ENCODE measurements at regions not wholly inside any gene's neighbourhood (a gene's known extent, or its start where the extent isn't known, plus 50 kb on each side); places are given as distances from the start of the nearest gene placed in this dataset.

DNA sequence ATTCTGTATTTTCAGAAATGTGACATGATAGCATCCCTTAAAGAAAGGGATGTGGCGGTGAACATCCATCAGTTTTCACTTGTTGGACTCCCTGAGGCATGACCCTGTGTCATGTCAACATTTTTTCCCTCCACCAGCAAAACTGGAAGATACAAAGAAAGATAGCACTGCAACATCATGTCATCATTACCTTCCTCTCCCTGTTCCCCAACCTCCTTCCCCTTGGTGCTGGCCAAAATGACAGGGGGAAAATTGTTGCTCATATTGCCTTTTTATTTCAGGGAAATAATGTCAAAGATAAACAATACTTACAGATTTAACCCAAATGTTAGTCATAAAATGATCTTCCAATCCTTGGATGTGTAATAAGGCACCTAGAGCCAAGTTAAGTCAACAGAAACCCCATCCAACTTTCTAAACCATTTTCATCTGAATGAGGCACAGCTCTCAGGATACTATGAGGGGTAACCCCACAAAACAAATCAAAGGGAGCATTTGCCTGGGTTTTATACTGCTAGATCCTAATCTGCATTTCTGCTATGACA lies 644.3 kb downstream of the ACTL7B start:
- Histone ChIP-seq H3K4me3 (ENCODE audit: low read depth in 1 of 2, low read length in 2 of 2) (no peak overlapping the region), H3K27ac (ENCODE audit: low read length) (no peak overlapping the region), H3K36me3 (ENCODE audit: control insufficient read depth in 1 of 2, insufficient read depth in 2 of 2, low read length in 2 of 2) (no peaks in the 10 kb centered on the region), H3K27me3 (ENCODE audit: low read depth, low read length) (no peaks in the 10 kb centered on the region), H3K4me1 (ENCODE audit: control insufficient read depth in 1 of 2, insufficient read depth in 2 of 2, low read length in 2 of 2) (no peaks in the 10 kb centered on the region), H3K9me3 (ENCODE audit: control insufficient read depth in 1 of 2, low read length in 2 of 2) (no peaks in the 10 kb centered on the region)

DNA sequence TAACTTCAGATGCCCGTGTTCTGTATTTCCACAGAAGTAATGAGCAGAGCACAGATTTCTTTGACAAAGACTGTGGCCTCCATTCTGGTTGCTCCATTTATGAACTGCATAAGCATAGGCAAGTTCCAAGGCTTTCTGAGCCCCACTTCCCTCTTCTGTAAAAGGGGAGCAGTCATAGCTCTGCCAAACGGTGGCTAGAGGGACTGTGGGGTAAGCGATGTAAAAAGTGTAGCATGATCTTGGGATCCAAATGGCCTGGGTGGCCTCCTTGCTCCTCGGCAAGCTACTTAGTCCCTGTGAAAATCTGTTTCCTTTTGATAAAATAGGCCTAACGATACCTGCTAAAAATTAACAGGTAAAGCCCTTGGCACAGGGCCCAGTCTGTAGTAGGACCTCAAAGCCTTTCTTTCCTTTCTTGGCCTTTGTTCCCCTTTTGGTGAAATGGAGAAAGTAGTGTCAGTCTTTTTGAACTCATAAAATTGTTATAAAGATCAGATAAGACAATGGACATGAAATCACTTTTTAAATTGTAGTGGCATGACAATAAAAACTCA lies 646.6 kb downstream of the ACTL7B start:
- H3K36me3 ChIP-seq (ENCODE audit: control insufficient read depth in 1 of 2, insufficient read depth in 2 of 2, low read length in 2 of 2): no peaks in the 10 kb centered on the region
- H3K4me1 ChIP-seq (ENCODE audit: control insufficient read depth in 1 of 2, insufficient read depth in 2 of 2, low read length in 2 of 2): no peaks in the 10 kb centered on the region
- H3K9me3 ChIP-seq (ENCODE audit: control insufficient read depth in 1 of 2, low read length in 2 of 2): no peaks in the 10 kb centered on the region
- H3K27ac ChIP-seq (ENCODE audit: low read length): no peak overlapping the region
- H3K27me3 ChIP-seq (ENCODE audit: low read depth, low read length): no peaks in the 10 kb centered on the region
- no peak overlapping the region for H3K4me3 ChIP-seq (ENCODE audit: low read depth in 1 of 2, low read length in 2 of 2)

DNA sequence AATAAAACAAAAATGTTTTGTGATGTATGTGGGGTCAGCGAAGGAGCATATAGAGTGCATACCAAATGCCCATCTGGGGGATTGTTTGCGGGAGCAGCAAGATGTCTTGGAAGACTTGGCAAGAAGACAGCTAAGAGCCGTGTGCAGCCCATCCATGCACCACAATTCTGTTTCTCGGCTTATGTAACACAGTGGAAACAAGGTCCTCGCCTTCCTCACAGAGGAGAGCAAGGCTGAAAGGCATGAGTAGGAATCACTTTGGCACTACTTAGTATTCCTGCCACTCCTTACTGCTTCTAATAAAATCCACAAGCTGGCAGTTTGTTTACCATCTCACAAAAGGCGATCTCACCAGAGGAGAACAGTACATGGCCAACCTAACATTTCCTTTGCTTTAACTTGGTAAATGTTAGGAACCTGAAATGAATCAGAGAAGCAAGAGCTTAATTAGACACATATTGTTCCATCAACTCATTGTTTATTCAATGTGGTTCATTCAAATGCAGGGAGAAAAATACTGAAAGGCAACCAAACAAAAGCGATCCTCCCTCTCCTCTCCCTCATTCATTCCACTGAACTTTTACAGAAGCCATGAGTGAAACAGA lies 648.1 kb downstream of the ACTL7B start:
- Histone ChIP-seq H3K9me3 (ENCODE audit: control insufficient read depth in 1 of 2, low read length in 2 of 2) (peaks cover 0 to 2% of the 10 kb centered on the region in 2 donors), H3K4me3 (ENCODE audit: low read depth in 1 of 2, low read length in 2 of 2) (no peak overlapping the region), H3K4me1 (ENCODE audit: control insufficient read depth in 1 of 2, insufficient read depth in 2 of 2, low read length in 2 of 2) (no peaks in the 10 kb centered on the region), H3K36me3 (ENCODE audit: control insufficient read depth in 1 of 2, insufficient read depth in 2 of 2, low read length in 2 of 2) (no peaks in the 10 kb centered on the region), H3K27me3 (ENCODE audit: low read depth, low read length) (no peaks in the 10 kb centered on the region), H3K27ac (ENCODE audit: low read length) (no peak overlapping the region)

DNA sequence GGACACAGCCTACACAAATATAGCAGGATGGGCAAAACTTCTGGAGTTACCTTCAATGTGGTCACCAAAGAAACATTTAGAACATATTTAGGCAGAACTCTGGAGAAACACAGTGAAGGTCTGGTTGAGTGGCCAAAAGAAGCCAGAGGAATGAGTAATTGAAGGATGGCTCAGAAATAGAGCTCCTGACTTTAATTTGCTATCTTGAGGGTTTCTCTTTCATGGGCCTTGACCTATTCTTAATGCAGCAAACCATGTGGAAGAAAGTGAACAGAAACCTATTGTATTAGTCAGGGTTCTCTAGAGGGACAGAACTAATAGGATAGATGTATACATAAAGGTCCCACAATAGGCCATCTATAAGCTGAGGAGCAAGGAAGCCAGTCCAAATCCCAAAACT lies 650.5 kb downstream of the ACTL7B start:
- Histone ChIP-seq H3K4me3 (ENCODE audit: low read depth in 1 of 2, low read length in 2 of 2) (no peak overlapping the region), H3K27ac (ENCODE audit: low read length) (no peak overlapping the region), H3K27me3 (ENCODE audit: low read depth, low read length) (no peaks in the 10 kb centered on the region), H3K4me1 (ENCODE audit: control insufficient read depth in 1 of 2, insufficient read depth in 2 of 2, low read length in 2 of 2) (no peaks in the 10 kb centered on the region), H3K36me3 (ENCODE audit: control insufficient read depth in 1 of 2, insufficient read depth in 2 of 2, low read length in 2 of 2) (no peaks in the 10 kb centered on the region), H3K9me3 (ENCODE audit: control insufficient read depth in 1 of 2, low read length in 2 of 2) (peaks cover 0 to 8% of the 10 kb centered on the region in 2 donors)

DNA sequence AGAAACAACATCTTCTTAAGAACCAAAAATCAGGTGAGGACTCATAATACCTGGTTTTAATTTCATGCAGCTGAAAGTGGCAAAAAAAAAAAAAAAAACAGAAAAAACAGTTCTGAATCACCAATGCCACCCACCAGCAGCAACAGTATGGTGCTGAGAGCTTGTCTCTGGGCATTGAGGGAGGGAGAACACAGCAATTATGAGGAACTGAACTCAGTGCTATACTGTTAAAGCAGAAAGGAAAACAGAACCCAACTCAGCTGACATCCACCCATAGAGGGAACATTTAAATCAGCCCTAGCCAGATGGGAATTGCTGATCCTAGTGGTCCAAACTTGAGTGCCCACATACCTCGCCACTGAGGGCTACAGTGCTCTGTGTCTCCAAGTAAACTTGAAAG lies 657.9 kb downstream of the ACTL7B start:
- Histone ChIP-seq H3K4me1 (ENCODE audit: control insufficient read depth in 1 of 2, insufficient read depth in 2 of 2, low read length in 2 of 2) (no peaks in the 10 kb centered on the region), H3K9me3 (ENCODE audit: control insufficient read depth in 1 of 2, low read length in 2 of 2) (peaks cover 5 to 11% of the 10 kb centered on the region in 2 donors), H3K4me3 (ENCODE audit: low read depth in 1 of 2, low read length in 2 of 2) (no peak overlapping the region), H3K27me3 (ENCODE audit: low read depth, low read length) (no peaks in the 10 kb centered on the region), H3K36me3 (ENCODE audit: control insufficient read depth in 1 of 2, insufficient read depth in 2 of 2, low read length in 2 of 2) (no peaks in the 10 kb centered on the region), H3K27ac (ENCODE audit: low read length) (no peak overlapping the region)

DNA sequence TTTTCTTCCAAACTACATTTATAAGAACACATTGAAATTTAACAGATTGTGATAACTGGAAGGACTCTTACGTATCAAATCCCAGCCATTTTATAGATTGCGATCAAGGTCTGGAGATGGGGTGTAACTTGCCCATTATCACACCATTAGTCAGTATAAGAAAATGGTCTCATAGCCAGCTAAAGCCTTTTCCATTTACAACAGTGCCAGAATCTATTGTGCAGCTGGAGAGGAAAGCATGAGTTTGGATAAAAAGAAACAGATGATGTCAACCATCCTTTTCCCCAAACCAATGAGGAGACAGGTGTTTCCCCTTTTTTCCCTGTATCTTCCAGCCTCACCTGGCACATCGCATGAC lies 658.8 kb downstream of the ACTL7B start:
- no peak overlapping the region for H3K4me3 ChIP-seq (ENCODE audit: low read depth in 1 of 2, low read length in 2 of 2)
- H3K9me3 ChIP-seq (ENCODE audit: control insufficient read depth in 1 of 2, low read length in 2 of 2): peaks cover 5 to 11% of the 10 kb centered on the region in 2 donors
- no peaks in the 10 kb centered on the region for H3K36me3 ChIP-seq (ENCODE audit: control insufficient read depth in 1 of 2, insufficient read depth in 2 of 2, low read length in 2 of 2)

DNA sequence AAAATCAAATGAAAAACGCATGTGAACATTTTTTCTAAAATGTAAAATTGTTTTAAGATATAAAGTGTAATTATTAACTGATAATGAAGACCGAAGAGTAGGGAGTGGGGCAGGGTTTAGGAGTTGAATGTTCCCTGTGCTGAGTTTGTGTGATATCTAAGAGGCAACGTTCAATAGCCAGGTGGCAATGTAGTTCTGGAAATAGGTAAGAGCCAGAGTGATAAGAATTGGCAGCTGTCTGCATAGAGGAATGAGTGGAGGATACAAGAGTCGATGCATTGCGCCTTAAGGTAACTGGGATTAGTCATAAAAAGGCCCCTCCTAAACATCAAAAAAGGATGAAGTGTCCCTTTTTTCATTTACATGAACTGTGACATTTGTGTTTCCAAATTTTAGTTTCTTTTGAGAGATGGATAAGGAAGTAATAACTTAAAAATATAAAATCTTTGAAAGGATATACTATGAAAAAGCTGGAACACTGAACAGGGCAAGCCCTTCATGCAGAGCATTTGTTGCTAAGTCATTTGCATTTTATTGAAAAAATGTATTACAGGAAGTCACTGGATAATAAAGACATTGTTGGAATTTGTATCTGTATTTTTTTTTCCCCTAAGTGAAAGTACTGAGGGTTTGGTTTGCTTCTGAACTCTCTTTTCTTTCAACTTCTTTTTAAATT lies 659.3 kb downstream of the ACTL7B start:
- Histone ChIP-seq H3K9me3 (ENCODE audit: control insufficient read depth in 1 of 2, low read length in 2 of 2) (peaks cover 5 to 11% of the 10 kb centered on the region in 2 donors), H3K27ac (ENCODE audit: low read length) (no peak overlapping the region), H3K27me3 (ENCODE audit: low read depth, low read length) (no peaks in the 10 kb centered on the region), H3K4me1 (ENCODE audit: control insufficient read depth in 1 of 2, insufficient read depth in 2 of 2, low read length in 2 of 2) (no peaks in the 10 kb centered on the region), H3K4me3 (ENCODE audit: low read depth in 1 of 2, low read length in 2 of 2) (no peak overlapping the region), H3K36me3 (ENCODE audit: control insufficient read depth in 1 of 2, insufficient read depth in 2 of 2, low read length in 2 of 2) (no peaks in the 10 kb centered on the region)

More for the DNA sequence above, 658.8 kb downstream of the ACTL7B start:
- H3K27me3 ChIP-seq (ENCODE audit: low read depth, low read length): no peaks in the 10 kb centered on the region
- H3K4me1 ChIP-seq (ENCODE audit: control insufficient read depth in 1 of 2, insufficient read depth in 2 of 2, low read length in 2 of 2): no peaks in the 10 kb centered on the region
- no peak overlapping the region for H3K27ac ChIP-seq (ENCODE audit: low read length)

DNA sequence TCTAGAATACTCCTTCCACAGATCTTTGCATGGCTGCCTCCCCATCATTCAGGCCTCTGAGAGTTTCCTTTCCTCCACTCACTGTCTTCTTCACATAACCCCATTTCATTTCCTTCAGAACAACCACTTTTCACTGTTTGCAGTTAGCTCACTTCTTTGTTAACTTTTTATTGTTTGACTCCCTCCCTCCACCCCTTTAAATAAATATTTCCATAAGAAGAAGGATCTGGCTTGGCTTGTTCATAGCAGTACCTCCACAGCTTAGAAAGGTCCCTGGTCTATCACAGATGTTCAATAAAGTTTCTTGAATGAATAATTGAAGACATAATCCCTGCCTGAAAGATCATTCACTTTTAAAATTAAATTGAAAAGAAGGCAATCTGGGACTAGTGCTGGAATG lies 661.6 kb downstream of the ACTL7B start:
- Histone ChIP-seq H3K27me3 (ENCODE audit: low read depth, low read length) (no peaks in the 10 kb centered on the region), H3K4me1 (ENCODE audit: control insufficient read depth in 1 of 2, insufficient read depth in 2 of 2, low read length in 2 of 2) (no peaks in the 10 kb centered on the region), H3K36me3 (ENCODE audit: control insufficient read depth in 1 of 2, insufficient read depth in 2 of 2, low read length in 2 of 2) (no peaks in the 10 kb centered on the region), H3K27ac (ENCODE audit: low read length) (no peak overlapping the region), H3K4me3 (ENCODE audit: low read depth in 1 of 2, low read length in 2 of 2) (no peak overlapping the region), H3K9me3 (ENCODE audit: control insufficient read depth in 1 of 2, low read length in 2 of 2) (peaks cover 0 to under 1% of the 10 kb centered on the region in 2 donors)

DNA sequence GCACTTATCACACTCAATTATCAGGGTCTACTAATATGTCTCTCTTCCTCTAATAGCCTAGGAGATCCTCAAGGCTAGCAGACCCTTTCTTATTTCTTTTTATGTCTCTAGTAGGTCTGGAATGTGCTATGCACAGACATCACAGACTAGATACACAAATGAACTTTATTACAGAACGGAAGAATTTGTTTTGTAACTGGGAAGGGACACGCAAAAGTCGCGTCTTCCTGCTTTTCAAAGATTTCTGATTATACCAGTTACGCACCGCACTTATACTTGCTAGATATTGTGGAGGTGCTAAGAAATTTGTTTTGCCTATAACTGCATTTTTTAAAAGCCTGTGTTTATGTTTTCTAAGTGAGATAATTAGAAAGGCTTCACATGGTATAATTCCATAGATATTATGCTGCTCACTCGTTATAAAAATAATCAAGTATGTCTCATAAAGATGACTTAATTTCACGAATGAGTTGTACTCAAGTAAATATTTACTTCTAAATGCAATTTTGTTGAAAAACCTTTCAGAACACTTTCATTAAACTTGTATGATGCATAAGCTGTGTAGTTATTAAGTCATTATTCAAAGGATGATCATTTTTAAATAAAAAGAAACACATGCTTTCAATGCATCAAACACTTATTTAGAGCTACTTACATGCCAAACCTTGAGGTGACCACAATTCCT lies 662.6 kb downstream of the ACTL7B start:
- Histone ChIP-seq H3K27me3 (ENCODE audit: low read depth, low read length) (no peaks in the 10 kb centered on the region), H3K9me3 (ENCODE audit: control insufficient read depth in 1 of 2, low read length in 2 of 2) (no peaks in the 10 kb centered on the region), H3K27ac (ENCODE audit: low read length) (no peak overlapping the region), H3K36me3 (ENCODE audit: control insufficient read depth in 1 of 2, insufficient read depth in 2 of 2, low read length in 2 of 2) (no peaks in the 10 kb centered on the region), H3K4me1 (ENCODE audit: control insufficient read depth in 1 of 2, insufficient read depth in 2 of 2, low read length in 2 of 2) (no peaks in the 10 kb centered on the region), H3K4me3 (ENCODE audit: low read depth in 1 of 2, low read length in 2 of 2) (no peak overlapping the region)

DNA sequence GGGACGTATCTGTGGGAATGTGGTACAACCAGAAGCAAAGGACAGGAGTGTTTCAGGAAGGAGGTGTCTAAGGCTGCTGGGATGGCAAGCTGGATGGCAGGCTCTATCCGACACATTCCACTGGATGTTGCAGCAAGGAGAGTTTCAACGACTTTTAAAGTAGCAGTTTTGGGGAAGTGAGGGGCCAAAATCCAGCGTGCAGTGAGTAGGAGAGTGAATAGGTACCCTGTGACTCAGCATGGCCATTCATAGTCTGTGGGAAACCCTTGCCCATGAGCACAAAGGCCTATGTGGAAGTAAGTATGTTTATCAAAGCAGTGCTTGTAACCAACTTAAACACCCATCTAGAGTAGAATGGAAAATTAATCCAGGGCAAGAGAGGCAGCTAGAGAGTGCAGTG lies 664.7 kb downstream of the ACTL7B start:
- no peak overlapping the region for H3K27ac ChIP-seq (ENCODE audit: low read length)
- H3K4me1 ChIP-seq (ENCODE audit: control insufficient read depth in 1 of 2, insufficient read depth in 2 of 2, low read length in 2 of 2): peaks cover 0 to 4% of the 10 kb centered on the region in 2 donors
- H3K36me3 ChIP-seq (ENCODE audit: control insufficient read depth in 1 of 2, insufficient read depth in 2 of 2, low read length in 2 of 2): no peaks in the 10 kb centered on the region
- no peaks in the 10 kb centered on the region for H3K9me3 ChIP-seq (ENCODE audit: control insufficient read depth in 1 of 2, low read length in 2 of 2)
- H3K27me3 ChIP-seq (ENCODE audit: low read depth, low read length): no peaks in the 10 kb centered on the region
- H3K4me3 ChIP-seq (ENCODE audit: low read depth in 1 of 2, low read length in 2 of 2): no peak overlapping the region

DNA sequence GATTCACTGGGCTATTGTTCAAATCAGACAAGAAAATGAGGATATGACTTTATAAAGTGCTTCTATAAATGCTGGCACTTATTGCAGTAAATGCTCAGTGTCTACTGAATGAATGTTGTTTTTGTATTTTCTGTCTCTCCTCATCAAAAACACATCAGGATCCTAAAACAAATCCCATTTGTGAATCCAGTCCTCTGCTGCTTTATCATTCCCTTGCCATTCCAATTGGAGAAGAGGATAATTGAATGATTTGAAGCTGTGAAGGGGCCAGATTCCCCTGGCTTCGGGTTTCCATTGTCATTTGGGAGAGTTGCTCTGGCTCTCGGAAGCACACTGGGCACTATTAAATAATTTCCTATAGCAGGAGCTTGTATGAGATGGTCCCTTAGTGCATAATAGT lies 666.8 kb downstream of the ACTL7B start:
- H3K4me1 ChIP-seq (ENCODE audit: control insufficient read depth in 1 of 2, insufficient read depth in 2 of 2, low read length in 2 of 2): peaks cover 0 to 4% of the 10 kb centered on the region in 2 donors
- no peaks in the 10 kb centered on the region for H3K9me3 ChIP-seq (ENCODE audit: control insufficient read depth in 1 of 2, low read length in 2 of 2)
- no peaks in the 10 kb centered on the region for H3K27me3 ChIP-seq (ENCODE audit: low read depth, low read length)
- no peak overlapping the region for H3K27ac ChIP-seq (ENCODE audit: low read length)
- H3K4me3 ChIP-seq (ENCODE audit: low read depth in 1 of 2, low read length in 2 of 2): no peak overlapping the region
- H3K36me3 ChIP-seq (ENCODE audit: control insufficient read depth in 1 of 2, insufficient read depth in 2 of 2, low read length in 2 of 2): no peaks in the 10 kb centered on the region
